ENCODE measurements at regions not wholly inside any gene's neighbourhood (a gene's known extent, or its start where the extent isn't known, plus 50 kb on each side); places are given as distances from the start of the nearest gene placed in this dataset.

DNA sequence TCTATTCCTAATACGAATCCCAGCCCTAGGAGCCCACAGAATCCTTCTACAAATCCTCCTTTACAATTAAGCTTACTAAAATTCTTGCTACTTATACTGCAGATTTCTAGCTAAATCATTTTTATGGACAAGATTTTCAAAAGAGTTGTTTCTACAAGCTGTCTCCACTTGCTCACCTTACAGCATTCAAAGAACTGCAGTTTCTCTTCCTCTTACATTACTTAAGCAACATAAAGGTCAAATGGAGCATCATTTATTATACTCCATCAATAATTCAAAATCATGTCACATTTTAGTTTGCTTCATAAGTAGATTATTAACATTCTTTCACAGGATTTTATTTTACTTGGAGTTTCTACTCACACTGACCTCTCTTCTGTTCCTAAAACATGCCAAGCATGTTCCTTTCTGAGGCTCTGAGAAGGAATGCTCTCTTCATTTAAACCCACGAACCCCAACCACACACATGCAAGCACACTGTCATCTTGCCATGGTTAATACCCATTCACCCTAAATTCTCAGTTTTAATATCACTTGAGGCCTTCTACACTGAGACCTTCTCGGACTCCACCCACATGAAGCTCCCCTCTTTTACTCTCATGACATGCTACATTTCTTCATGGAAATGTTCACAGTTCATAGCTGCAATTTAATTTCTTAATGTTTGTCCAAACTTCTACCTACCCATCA is 388.2 kb downstream of the TBC1D32 start:
- no peak for TF ChIP-seq POLR2A (IDR thresholded peaks at IDR 0.05)
- TF ChIP-seq, protein P1, sequence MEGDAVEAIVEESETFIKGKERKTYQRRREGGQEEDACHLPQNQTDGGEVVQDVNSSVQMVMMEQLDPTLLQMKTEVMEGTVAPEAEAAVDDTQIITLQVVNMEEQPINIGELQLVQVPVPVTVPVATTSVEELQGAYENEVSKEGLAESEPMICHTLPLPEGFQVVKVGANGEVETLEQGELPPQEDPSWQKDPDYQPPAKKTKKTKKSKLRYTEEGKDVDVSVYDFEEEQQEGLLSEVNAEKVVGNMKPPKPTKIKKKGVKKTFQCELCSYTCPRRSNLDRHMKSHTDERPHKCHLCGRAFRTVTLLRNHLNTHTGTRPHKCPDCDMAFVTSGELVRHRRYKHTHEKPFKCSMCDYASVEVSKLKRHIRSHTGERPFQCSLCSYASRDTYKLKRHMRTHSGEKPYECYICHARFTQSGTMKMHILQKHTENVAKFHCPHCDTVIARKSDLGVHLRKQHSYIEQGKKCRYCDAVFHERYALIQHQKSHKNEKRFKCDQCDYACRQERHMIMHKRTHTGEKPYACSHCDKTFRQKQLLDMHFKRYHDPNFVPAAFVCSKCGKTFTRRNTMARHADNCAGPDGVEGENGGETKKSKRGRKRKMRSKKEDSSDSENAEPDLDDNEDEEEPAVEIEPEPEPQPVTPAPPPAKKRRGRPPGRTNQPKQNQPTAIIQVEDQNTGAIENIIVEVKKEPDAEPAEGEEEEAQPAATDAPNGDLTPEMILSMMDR (IDR thresholded peaks at IDR 0.05) = no peak
